Spleen (tissue), 11 donors: ENCODE measurements at regions not wholly inside any gene's neighbourhood (a gene's known extent, or its start where the extent isn't known, plus 50 kb on each side); places are given as distances from the start of the nearest gene placed in this dataset.

Experiments
- DNase-seq: peaks from one replicate; pipeline ENCODE4 v3.0.0-alpha.2; 2020
- H3K27ac ChIP-seq, 8 donors: fragments of 200-600 bp; sonication (generic) in 7 of 8; 1 replicate in 4 of 8; 2 replicates in 4 of 8; pipeline versions ENCODE4 v1.5.0 to v1.8.0; 2016 to 2021; ENCODE audit warnings: inconsistent platforms in 4 of 8, mild to moderate bottlenecking in 4 of 8, moderate library complexity in 1 of 8
- H3K27me3 ChIP-seq, 7 donors: fragments of 200-600 bp; sonication (generic) in 6 of 7; replicated peaks in 1 of 7; 1 replicate in 4 of 7; 2 replicates in 3 of 7; pipeline versions ENCODE4 v1.5.0 to v1.8.0; 2016 to 2021; ENCODE audit warnings: inconsistent platforms in 3 of 7, mild to moderate bottlenecking in 1 of 7
- H3K36me3 ChIP-seq, 6 donors: fragments of 200-600 bp; sonication (generic) in 5 of 6; 1 replicate in 4 of 6; 2 replicates in 2 of 6; pipeline versions ENCODE4 v1.5.0 to v1.8.0; 2016 to 2021; ENCODE audit warnings: inconsistent platforms in 2 of 6
- H3K4me1 ChIP-seq, 6 donors: fragments of 200-600 bp; sonication (generic) in 5 of 6; 1 replicate in 3 of 6; 2 replicates in 3 of 6; pipeline versions ENCODE4 v1.5.0 to v1.8.0; 2016 to 2021; ENCODE audit warnings: inconsistent platforms in 3 of 6
- H3K4me3 ChIP-seq, 8 donors: fragments of 200-600 bp; sonication (generic) in 7 of 8; 1 replicate in 4 of 8; 2 replicates in 4 of 8; pipeline versions ENCODE4 v1.5.0 to v1.8.0; 2016 to 2021; ENCODE audit warnings: inconsistent platforms in 4 of 8, mild to moderate bottlenecking in 4 of 8, moderate library complexity in 2 of 8
- H3K9me3 ChIP-seq, 8 donors: fragments of 200-600 bp; sonication (generic) in 7 of 8; 1 replicate in 4 of 8; 2 replicates in 4 of 8; pipeline versions ENCODE4 v1.5.0 to v1.8.0; 2016 to 2021; ENCODE audit warnings: inconsistent platforms in 4 of 8
- POLR2A ChIP-seq, 3 donors: fragments of 450-650 bp; IDR thresholded peaks; one replicate each; pipeline ENCODE4 v1.5.1; 2017; ENCODE audit warnings: antibody characterized with exemption in 3 of 3, mild to moderate bottlenecking in 1 of 3
- POLR2AphosphoS5 ChIP-seq, 3 donors: sonication (generic); formaldehyde crosslinking; IDR thresholded peaks; one replicate each; pipeline ENCODE4 v1.5.1; 2017; ENCODE audit warnings: antibody characterized with exemption in 3 of 3
- WGBS, 5 donors: extraction: QIAGEN DNeasy Blood & Tissue Kit in 3 of 5; methylation state at CpG; one replicate each; pipeline versions ENCODE4 v1.1.5 to v1.1.7; 2013 to 2018; 5-methylcytosine and 5-hydroxymethylcytosine counted together
- intact Hi-C: fragments of 100-400 bp; cut with DNase I; formaldehyde crosslinking; loops from one replicate; pipeline ENCODE4 v1.15.0; 2023; ENCODE audit warnings: low total_unique reads
- TF ChIP-seq, protein P1 (sequence below), 11 experiments: fragments of 200-600 bp in 7 of 11; fragments of 450-650 bp in 4 of 11; sonication (generic) in 4 of 11; IDR thresholded peaks in 8 of 11; conservative IDR thresholded peaks in 3 of 11; 1 replicate in 7 of 11; 2 replicates in 4 of 11; pipeline versions ENCODE4 v1.4.0 to v1.8.0; 2016 to 2021; ENCODE audit warnings: antibody characterized with exemption in 11 of 11, inconsistent platforms in 4 of 11, mild to moderate bottlenecking in 1 of 11
- donor health status: healthy with polysubstance abuse.
- donor health status: DM: no; HTN: no; CAD: no; lungs with moderate emphysema.
- donor health status: DM: no; HTN: no; CAD: no.
- donor health status: Bipolar disorder and iron deficiency.
- donor health status: healthy.
- donor health status: DM: no; HTN: no; CAD: no.
- donor health status: DM: yes; HTN: yes; CAD: no.

- Histone ChIP-seq H3K36me3 (no peaks in the 10 kb centered on the region), H3K4me1 (no peaks in the 10 kb centered on the region), H3K27ac (no peak overlapping the region), H3K27me3 (no peaks in the 10 kb centered on the region), H3K9me3 (peaks cover 0 to 9% (median 0%) of the 10 kb centered on the region in 8 donors), H3K4me3 (no peak overlapping the region)
- intact Hi-C loops = no loop called here
- TF ChIP-seq, protein P1, sequence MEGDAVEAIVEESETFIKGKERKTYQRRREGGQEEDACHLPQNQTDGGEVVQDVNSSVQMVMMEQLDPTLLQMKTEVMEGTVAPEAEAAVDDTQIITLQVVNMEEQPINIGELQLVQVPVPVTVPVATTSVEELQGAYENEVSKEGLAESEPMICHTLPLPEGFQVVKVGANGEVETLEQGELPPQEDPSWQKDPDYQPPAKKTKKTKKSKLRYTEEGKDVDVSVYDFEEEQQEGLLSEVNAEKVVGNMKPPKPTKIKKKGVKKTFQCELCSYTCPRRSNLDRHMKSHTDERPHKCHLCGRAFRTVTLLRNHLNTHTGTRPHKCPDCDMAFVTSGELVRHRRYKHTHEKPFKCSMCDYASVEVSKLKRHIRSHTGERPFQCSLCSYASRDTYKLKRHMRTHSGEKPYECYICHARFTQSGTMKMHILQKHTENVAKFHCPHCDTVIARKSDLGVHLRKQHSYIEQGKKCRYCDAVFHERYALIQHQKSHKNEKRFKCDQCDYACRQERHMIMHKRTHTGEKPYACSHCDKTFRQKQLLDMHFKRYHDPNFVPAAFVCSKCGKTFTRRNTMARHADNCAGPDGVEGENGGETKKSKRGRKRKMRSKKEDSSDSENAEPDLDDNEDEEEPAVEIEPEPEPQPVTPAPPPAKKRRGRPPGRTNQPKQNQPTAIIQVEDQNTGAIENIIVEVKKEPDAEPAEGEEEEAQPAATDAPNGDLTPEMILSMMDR (IDR thresholded peaks at IDR 0.05 in 8 of 11, conservative IDR thresholded peaks at IDR 0.05 in 3 of 11) = no peak
- no peak for TF ChIP-seq POLR2AphosphoS5 (IDR thresholded peaks at IDR 0.05)
- TF ChIP-seq POLR2A (IDR thresholded peaks at IDR 0.05) = no peak
- no peak for DNase-seq
- 71 to 74% (median 74%) methylated on average over 2 of the region's 2 CpGs for WGBS, 5 donors
These were observed 310.0 kb downstream of the ADAMTS20 start for GRCh38 chr12:43241986-43242385.

DNA sequence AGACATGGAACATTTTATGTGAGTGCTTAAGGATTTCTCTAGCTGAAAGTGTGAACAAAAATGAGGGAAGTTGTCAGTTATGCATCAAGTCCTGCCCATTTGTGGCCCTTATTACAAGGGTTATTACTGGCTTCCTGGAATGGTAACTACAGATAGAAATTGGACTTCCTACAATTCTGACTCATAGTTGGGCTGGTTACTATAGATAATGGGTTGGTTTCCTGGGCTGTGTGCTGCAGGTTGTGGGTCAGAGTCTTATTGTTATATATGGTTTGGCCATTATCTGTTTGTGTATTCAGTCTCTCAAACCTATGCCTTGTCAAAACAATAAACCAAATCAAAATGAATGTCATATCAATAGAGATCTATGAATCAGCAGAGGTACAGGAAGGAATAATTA is 313.7 kb downstream of the ADAMTS20 start:
- TF ChIP-seq, protein P1 (IDR thresholded peaks at IDR 0.05 in 8 of 11, conservative IDR thresholded peaks at IDR 0.05 in 3 of 11) = no peak
- TF ChIP-seq POLR2A (IDR thresholded peaks at IDR 0.05) (no peak), POLR2AphosphoS5 (IDR thresholded peaks at IDR 0.05) (no peak)
- Histone ChIP-seq H3K9me3 (peaks cover 0 to 9% (median 0%) of the 10 kb centered on the region in 8 donors), H3K4me3 (no peak overlapping the region), H3K36me3 (no peaks in the 10 kb centered on the region), H3K27me3 (no peaks in the 10 kb centered on the region), H3K27ac (no peak overlapping the region), H3K4me1 (no peaks in the 10 kb centered on the region)
- no peak for DNase-seq
- intact Hi-C loops = no loop called here

DNA sequence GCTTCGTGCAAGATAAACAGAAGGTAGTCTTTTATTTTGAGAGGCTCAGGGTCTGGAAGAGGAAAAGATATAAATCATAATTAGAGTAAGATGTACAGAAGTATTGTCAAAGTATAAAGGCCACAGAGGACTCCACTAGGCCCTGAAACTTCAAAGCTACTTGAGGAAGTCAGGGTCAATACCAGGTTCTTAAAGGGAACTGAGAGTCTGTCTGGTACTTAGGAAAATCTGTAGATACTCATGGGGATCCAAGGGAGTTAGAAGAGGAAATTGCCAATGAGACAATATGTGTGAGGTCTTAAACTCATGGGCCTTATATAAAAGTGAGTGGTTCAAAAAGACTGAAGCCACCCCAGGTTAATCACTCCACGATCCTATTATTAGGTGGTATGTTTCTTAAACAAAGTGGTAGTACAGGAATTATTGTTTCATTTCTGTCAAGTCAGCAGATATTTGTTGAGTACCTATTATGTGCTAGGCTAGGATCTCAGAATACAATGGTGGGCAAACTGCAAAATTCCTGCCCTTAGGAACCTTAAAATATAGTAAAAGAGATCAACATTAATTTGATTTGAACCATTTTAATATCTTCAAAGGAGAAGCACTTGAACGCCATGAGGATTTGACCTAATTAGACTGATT is 314.6 kb downstream of the ADAMTS20 start:
- H3K36me3 ChIP-seq = no peaks in the 10 kb centered on the region
- 71 to 96% (median 87%) methylated on average over 3 of the region's 3 CpGs for WGBS, 5 donors
- intact Hi-C loops = no loop called here
- no peak for TF ChIP-seq POLR2A (IDR thresholded peaks at IDR 0.05)
- TF ChIP-seq, protein P1 (IDR thresholded peaks at IDR 0.05 in 8 of 11, conservative IDR thresholded peaks at IDR 0.05 in 3 of 11) = no peak
- no peak for TF ChIP-seq POLR2AphosphoS5 (IDR thresholded peaks at IDR 0.05)
- H3K4me3 ChIP-seq = no peak overlapping the region
- H3K9me3 ChIP-seq = peaks cover 0 to 9% (median 0%) of the 10 kb centered on the region in 8 donors
- H3K4me1 ChIP-seq = no peaks in the 10 kb centered on the region
- H3K27me3 ChIP-seq = no peaks in the 10 kb centered on the region
- H3K27ac ChIP-seq = no peak overlapping the region
- no peak for DNase-seq

DNA sequence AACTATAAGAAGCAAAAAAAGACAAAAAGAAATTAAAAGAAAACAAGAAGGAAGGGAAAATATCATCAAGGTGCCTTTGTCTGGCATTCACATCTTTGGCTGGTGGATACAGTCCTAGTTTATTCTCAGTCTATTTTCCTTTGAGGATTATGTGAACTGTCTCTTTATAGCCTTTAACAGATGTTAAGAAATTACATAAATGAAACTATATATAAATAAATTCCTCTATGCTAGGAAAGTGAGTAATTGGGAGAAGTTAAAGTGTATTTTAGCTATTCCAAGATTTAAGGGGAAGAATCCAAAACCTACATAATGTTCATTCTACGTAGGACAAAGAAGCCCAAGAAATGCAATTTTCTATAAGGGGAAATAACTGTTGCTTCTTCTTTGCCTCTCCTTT is 316.3 kb downstream of the ADAMTS20 start:
- Histone ChIP-seq H3K27ac (no peak overlapping the region), H3K9me3 (peaks cover 0 to 9% (median 0%) of the 10 kb centered on the region in 8 donors), H3K4me1 (no peaks in the 10 kb centered on the region), H3K4me3 (no peak overlapping the region), H3K27me3 (no peaks in the 10 kb centered on the region), H3K36me3 (no peaks in the 10 kb centered on the region)
- TF ChIP-seq, protein P1 (IDR thresholded peaks at IDR 0.05 in 8 of 11, conservative IDR thresholded peaks at IDR 0.05 in 3 of 11) = no peak
- TF ChIP-seq POLR2A (IDR thresholded peaks at IDR 0.05) (no peak), POLR2AphosphoS5 (IDR thresholded peaks at IDR 0.05) (no peak)
- intact Hi-C loops = no loop called here
- 89 to 93% (median 91%) methylated on average over 1 of the region's 1 CpG for WGBS, 5 donors
- no peak for DNase-seq
